Mucosa of rectum (tissue), 2 donors: ENCODE measurements at regions not wholly inside any gene's neighbourhood (a gene's known extent, or its start where the extent isn't known, plus 50 kb on each side); places are given as distances from the start of the nearest gene placed in this dataset.

ENCODE experiments used
- H3K27ac ChIP-seq, 2 donors: one replicate each; pipeline ENCODE4 v1.7.0; 2013; ENCODE audit warnings: inconsistent platforms in 2 of 2, low read depth in 2 of 2, low read length in 2 of 2
- H3K27me3 ChIP-seq, 2 donors: one replicate each; pipeline ENCODE4 v1.7.0; 2013; ENCODE audit warnings: low read length in 2 of 2; ENCODE audit not compliant: control insufficient read depth in 2 of 2, insufficient read depth in 2 of 2
- H3K36me3 ChIP-seq, 2 donors: one replicate each; pipeline ENCODE4 v1.7.0; 2013; ENCODE audit warnings: low read length in 2 of 2; ENCODE audit not compliant: control insufficient read depth in 2 of 2, insufficient read depth in 2 of 2
- H3K4me1 ChIP-seq, 2 donors: one replicate each; pipeline ENCODE4 v1.7.0; 2013; ENCODE audit warnings: low read length in 2 of 2, mild to moderate bottlenecking in 1 of 2; ENCODE audit not compliant: control insufficient read depth in 2 of 2, insufficient read depth in 2 of 2
- H3K4me3 ChIP-seq, 2 donors: one replicate each; pipeline ENCODE4 v1.7.0; 2013; ENCODE audit warnings: low read length in 2 of 2
- H3K9ac ChIP-seq, 2 donors: one replicate each; pipeline ENCODE4 v1.7.0; 2013; ENCODE audit warnings: low read length in 2 of 2, low read depth in 1 of 2, mild to moderate bottlenecking in 1 of 2
- H3K9me3 ChIP-seq, 2 donors: one replicate each; pipeline ENCODE4 v1.7.0; 2013; ENCODE audit warnings: low read length in 2 of 2; ENCODE audit not compliant: control insufficient read depth in 2 of 2
- donor health status: healthy.
- donor health status: Normal muscosa, but diverticular disease.

DNA sequence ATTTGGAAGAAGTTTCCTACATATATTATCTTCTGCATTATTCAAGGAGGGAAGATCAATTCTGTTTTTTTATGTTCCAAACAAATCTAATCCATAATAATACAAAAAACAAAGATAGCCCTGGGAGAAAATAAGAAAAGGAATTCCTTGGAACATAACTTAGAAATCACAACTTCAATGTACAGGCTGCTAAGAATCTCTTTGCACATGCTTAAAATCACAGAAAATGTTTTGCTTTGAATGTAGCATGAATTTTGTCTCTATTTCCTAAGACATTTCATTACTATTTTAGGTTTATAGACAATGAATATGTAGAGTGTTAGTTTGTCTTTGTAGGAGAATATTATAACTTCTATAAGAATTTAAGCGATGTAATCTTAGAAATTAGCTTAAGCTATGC lies 700.1 kb downstream of the RNF144B start:
- Histone ChIP-seq H3K27me3 (no peaks in the 10 kb centered on the region), H3K4me1 (no peaks in the 10 kb centered on the region), H3K36me3 (no peaks in the 10 kb centered on the region), H3K9ac (no peak overlapping the region), H3K9me3 (no peaks in the 10 kb centered on the region), H3K27ac (no peak overlapping the region), H3K4me3 (no peak overlapping the region)

DNA sequence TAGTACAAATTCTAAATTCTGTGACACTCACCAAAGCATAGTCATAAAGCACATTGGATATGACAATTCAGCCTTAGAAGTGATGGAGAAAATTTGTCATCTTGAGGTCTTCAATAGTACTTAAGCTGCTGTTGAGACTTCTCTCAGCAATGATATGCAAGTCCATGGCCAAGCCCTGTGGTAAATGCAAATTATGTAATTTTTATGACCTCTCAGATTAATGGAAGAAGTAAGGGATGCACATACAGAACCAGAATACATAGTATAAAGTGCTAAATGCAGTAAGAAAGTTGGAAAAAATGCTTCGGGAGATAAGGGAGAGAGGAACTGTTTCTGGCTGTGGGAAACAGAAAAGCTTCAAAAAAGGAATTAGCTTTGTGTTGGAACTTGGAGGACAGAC lies 700.7 kb downstream of the RNF144B start:
- Histone ChIP-seq H3K4me3 (no peak overlapping the region), H3K4me1 (no peaks in the 10 kb centered on the region), H3K36me3 (no peaks in the 10 kb centered on the region), H3K9me3 (no peaks in the 10 kb centered on the region), H3K27ac (no peak overlapping the region), H3K27me3 (no peaks in the 10 kb centered on the region), H3K9ac (no peak overlapping the region)

DNA sequence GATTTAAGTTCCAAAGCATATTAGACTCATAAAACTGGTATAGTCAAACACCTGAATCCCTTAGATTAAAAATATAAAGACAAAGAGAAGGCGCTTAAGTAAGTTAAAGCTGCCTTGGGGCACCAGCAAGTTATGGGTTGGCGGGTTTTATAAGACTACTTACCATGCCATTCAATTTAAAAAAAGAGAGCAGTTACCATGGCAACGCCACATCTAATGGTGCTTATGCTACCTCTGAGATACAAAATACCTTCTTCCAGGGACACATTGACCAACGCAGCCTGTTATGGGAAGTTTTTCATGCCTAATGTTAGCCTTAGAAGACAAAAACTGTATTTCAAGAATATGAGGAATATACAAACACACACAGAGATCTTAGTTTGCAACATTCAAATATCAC lies 713.6 kb downstream of the RNF144B start:
- Histone ChIP-seq H3K4me1 (no peaks in the 10 kb centered on the region), H3K27me3 (no peaks in the 10 kb centered on the region), H3K27ac (no peak overlapping the region), H3K9ac (no peak overlapping the region), H3K36me3 (no peaks in the 10 kb centered on the region), H3K4me3 (no peak overlapping the region), H3K9me3 (peaks cover 0 to 5% of the 10 kb centered on the region in 2 donors)

DNA sequence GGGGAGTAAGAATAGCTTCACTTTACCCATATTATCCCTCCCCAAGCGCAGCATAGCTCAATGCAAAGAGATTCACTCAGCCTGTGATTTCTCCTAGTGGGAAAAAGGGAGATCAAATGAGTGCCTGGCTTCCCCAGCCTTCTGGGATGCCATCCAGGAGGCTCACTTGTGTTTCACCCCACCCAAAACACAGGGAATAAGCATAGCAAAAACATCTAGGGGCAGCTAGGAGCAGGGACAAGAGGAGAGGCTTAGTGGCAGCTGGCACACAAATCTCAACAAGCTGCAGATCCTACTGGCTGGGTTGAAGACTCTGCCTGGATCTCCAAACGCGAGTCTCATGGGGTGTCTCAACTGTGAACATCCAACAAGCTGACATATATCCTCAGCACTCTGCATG lies 715.8 kb downstream of the RNF144B start:
- H3K36me3 ChIP-seq, result no peaks in the 10 kb centered on the region
- H3K4me1 ChIP-seq, result no peaks in the 10 kb centered on the region
- H3K27ac ChIP-seq, result no peak overlapping the region
- H3K27me3 ChIP-seq, result no peaks in the 10 kb centered on the region
- peaks cover 0 to 5% of the 10 kb centered on the region in 2 donors for H3K9me3 ChIP-seq
- no peak overlapping the region for H3K9ac ChIP-seq
- no peak overlapping the region for H3K4me3 ChIP-seq

DNA sequence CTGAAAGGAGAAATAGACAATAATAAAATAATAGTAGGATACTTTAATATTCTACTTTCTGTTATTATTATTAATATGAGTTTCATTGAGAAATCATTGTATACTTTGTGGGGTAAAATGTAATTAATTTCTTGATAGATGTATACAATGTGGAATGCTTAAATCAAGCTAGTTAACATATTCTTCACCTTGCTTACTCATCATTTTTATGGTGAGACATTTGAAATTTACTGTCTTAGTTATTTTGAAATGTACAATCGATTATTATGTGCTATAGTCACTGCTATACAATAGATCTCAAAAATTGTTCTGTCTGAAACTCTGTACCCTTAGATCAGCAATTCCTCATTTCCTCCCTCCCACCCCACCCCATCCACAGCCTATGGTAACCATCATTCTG lies 720.3 kb downstream of the RNF144B start:
- no peak overlapping the region for H3K4me3 ChIP-seq
- H3K36me3 ChIP-seq, result no peaks in the 10 kb centered on the region
- H3K27ac ChIP-seq, result no peak overlapping the region
- H3K4me1 ChIP-seq, result no peaks in the 10 kb centered on the region
- H3K9ac ChIP-seq, result no peak overlapping the region
- H3K27me3 ChIP-seq, result no peaks in the 10 kb centered on the region
- H3K9me3 ChIP-seq, result peaks cover 0 to 5% of the 10 kb centered on the region in 2 donors

DNA sequence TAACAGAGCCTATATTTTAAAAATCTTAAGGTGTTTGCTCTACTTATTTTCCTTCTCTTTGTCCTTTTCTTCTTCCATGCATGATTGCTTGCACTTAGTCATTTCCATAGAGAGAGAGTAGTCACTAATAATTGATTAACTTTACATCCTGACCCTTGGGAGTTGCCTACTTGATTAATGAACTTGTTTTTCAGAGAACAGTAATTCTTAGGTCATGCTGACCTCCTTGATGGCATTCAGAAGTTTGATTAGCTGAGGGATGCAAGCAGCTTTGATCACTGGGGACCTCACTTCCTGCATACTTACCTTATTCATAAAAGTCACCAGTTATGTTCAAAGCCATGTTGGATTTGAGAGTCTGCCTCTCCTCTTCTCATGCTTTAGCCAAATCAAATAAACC lies 715.6 kb upstream of the ID4 start:
- no peak overlapping the region for H3K9ac ChIP-seq
- no peaks in the 10 kb centered on the region for H3K27me3 ChIP-seq
- no peak overlapping the region for H3K27ac ChIP-seq
- no peaks in the 10 kb centered on the region for H3K9me3 ChIP-seq
- H3K4me3 ChIP-seq, result no peak overlapping the region
- no peaks in the 10 kb centered on the region for H3K36me3 ChIP-seq
- H3K4me1 ChIP-seq, result no peaks in the 10 kb centered on the region

DNA sequence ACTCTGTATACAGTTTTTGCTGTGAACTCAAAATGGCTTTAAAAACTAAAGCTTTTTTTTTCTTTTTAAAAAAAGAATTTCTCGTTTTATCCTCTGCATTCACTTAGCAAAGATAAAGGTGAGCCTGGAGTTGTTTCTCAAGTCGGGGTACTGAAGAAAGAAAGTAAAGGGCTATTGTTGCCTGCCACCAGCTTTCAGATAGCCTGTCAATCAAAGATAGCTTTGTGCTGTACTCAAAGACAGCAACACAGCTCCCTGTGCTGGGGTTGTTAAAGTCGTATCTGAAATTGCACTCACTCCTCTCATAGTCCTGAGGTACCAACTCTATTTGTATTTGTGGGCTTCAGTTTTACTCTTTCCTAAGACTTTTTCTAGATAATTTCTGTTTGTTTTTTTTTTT lies 710.1 kb upstream of the ID4 start:
- no peaks in the 10 kb centered on the region for H3K27me3 ChIP-seq
- no peaks in the 10 kb centered on the region for H3K4me1 ChIP-seq
- no peaks in the 10 kb centered on the region for H3K36me3 ChIP-seq
- no peak overlapping the region for H3K4me3 ChIP-seq
- no peak overlapping the region for H3K27ac ChIP-seq
- no peaks in the 10 kb centered on the region for H3K9me3 ChIP-seq
- H3K9ac ChIP-seq, result no peak overlapping the region

DNA sequence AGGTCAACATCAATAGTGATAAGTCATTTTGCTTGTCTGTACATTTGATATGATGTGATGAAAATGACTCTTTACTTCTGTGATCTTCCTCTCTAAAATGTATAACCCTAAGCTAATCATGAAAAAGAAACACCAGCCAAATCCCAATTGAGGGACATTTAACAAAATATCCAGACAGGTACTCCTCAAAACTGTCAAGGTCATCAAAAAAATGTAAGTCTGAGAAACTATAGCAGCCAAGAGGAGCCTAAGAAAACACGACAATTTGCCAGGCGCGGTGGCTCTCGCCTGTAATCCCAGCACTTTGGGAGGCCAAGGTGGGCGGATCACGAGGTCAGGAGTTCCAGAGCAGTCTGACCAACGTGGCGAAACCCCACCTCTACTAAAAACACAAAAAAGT lies 708.5 kb upstream of the ID4 start:
- H3K9ac ChIP-seq, result no peak overlapping the region
- H3K27me3 ChIP-seq, result no peaks in the 10 kb centered on the region
- no peaks in the 10 kb centered on the region for H3K4me1 ChIP-seq

DNA sequence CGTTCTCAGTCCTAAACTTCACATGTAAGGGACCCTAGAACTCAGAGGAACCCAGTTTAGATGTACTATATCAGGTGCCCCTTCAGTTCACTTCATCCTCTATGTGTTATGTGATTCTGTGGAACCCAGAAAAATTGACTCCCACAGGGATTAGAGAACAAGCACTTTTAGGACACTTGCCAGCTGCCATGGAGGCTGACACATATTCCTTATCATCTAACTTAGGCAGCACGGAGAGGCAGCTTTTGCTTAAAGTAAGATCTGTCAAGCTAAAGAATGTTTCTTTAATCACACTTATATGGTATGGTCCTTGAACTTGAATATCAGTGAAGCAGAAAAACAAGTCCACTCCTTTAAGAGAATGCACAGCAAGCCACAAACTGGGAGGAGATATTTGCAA lies 701.5 kb upstream of the ID4 start:
- Histone ChIP-seq H3K9ac (no peak overlapping the region), H3K27ac (no peak overlapping the region), H3K4me3 (no peak overlapping the region), H3K36me3 (no peaks in the 10 kb centered on the region), H3K9me3 (no peaks in the 10 kb centered on the region), H3K4me1 (no peaks in the 10 kb centered on the region), H3K27me3 (no peaks in the 10 kb centered on the region)

More for the DNA sequence above, 708.5 kb upstream of the ID4 start:
- Histone ChIP-seq H3K4me3 (no peak overlapping the region), H3K27ac (no peak overlapping the region), H3K9me3 (no peaks in the 10 kb centered on the region), H3K36me3 (no peaks in the 10 kb centered on the region)

DNA sequence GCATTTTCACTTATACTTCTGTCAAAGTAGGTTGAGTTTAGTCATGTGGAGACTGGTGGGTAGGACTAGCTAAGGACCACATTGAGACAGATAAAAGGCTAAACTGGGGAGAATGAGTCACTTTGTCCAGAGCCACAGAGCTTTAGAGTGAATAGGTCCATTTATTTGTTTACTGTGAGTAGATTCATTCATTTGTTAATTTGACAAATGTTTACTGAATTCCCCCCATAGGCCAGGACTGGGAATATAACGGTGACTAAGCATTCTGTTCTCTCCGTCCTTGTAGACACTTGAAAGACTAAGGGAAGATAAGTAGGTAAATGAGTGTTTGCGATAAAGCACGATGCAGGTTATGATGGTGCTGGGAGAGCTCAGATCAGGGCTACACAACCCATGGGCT lies 699.7 kb upstream of the ID4 start:
- H3K4me3 ChIP-seq, result no peak overlapping the region
- no peak overlapping the region for H3K9ac ChIP-seq
- no peaks in the 10 kb centered on the region for H3K27me3 ChIP-seq
- no peak overlapping the region for H3K27ac ChIP-seq
- no peaks in the 10 kb centered on the region for H3K9me3 ChIP-seq
- H3K4me1 ChIP-seq, result no peaks in the 10 kb centered on the region
- H3K36me3 ChIP-seq, result no peaks in the 10 kb centered on the region

DNA sequence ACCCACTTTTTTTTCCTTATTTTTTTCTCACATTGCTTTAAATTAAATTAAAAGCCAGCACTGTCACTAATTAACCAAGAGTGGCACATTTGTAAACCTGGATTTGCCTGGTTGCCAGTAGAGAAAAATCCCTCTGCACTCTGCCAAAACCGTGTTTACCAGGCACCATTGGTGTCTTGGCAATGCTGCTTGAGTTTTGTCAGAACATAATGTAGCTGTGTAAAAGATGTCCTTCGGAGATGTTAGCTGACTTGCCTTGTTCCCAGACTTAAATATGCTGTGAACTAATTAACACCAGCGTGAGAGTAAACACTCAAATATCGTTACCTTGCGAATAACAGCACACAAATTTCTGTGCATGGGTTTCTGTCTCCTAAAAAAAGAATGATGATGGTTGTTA lies 694.9 kb upstream of the ID4 start:
- no peak overlapping the region for H3K4me3 ChIP-seq
- H3K27ac ChIP-seq, result no peak overlapping the region
- H3K9me3 ChIP-seq, result no peaks in the 10 kb centered on the region
- no peaks in the 10 kb centered on the region for H3K36me3 ChIP-seq
- H3K4me1 ChIP-seq, result no peaks in the 10 kb centered on the region
- no peaks in the 10 kb centered on the region for H3K27me3 ChIP-seq
- H3K9ac ChIP-seq, result no peak overlapping the region
